Activated CD8-positive, alpha-beta T cell treated with anti-CD3 and anti-CD28 coated beads for 36 hours (primary cell): ENCODE measurements at regions not wholly inside any gene's neighbourhood (a gene's known extent, or its start where the extent isn't known, plus 50 kb on each side); places are given as distances from the start of the nearest gene placed in this dataset.

Source experiments
- ATAC-seq: fragments of 200-7000 bp; cut with Tn5 transposase; one replicate; pipeline ENCODE4 v1.10.0; 2021; ENCODE audit warnings: mild to moderate bottlenecking, moderate library complexity
- CTCF ChIA-PET: fragments of 350-600 bp; sonication (Branson Sonifier 250); formaldehyde crosslinking; loops from one replicate; lab custom pipeline; 2021; ENCODE audit warnings: antibody characterized with exemption; lab: Charles Lee
- POLR2A ChIA-PET: fragments of 350-600 bp; sonication (Branson Sonifier 250); formaldehyde crosslinking; loops from one replicate; lab custom pipeline; 2021; ENCODE audit warnings: antibody characterized with exemption; lab: Charles Lee
- DNase-seq: peaks from one replicate; pipeline ENCODE4 v3.0.0-alpha.2; 2020
- H3K27ac Mint-ChIP-seq: one replicate; pipeline ENCODE4 v1.8.0; 2021; ENCODE audit warnings: mild to moderate bottlenecking, mixed read lengths
- H3K27me3 Mint-ChIP-seq: one replicate; pipeline ENCODE4 v1.8.0; 2021; ENCODE audit warnings: mixed read lengths
- H3K36me3 Mint-ChIP-seq: one replicate; pipeline ENCODE4 v1.8.0; 2021; ENCODE audit warnings: low read depth, mixed read lengths
- H3K4me1 Mint-ChIP-seq: one replicate; pipeline ENCODE4 v1.8.0; 2021; ENCODE audit warnings: low read depth, mixed read lengths
- H3K4me3 Mint-ChIP-seq: one replicate; pipeline ENCODE4 v1.8.0; 2021; ENCODE audit warnings: mild to moderate bottlenecking, moderate library complexity, mixed read lengths
- H3K9me3 Mint-ChIP-seq: one replicate; pipeline ENCODE4 v1.8.0; 2021; ENCODE audit warnings: mixed read lengths
- intact Hi-C: fragments of 100-400 bp; cut with micrococcal nuclease; formaldehyde crosslinking; loops from one replicate; pipeline ENCODE4 v1.10.0; 2022
- TF ChIP-seq, protein P1 (sequence below): fragments of 200-600 bp; IDR thresholded peaks from one replicate; pipeline ENCODE4 v1.8.0; 2022; ENCODE audit warnings: antibody characterized with exemption, mild to moderate bottlenecking

DNA sequence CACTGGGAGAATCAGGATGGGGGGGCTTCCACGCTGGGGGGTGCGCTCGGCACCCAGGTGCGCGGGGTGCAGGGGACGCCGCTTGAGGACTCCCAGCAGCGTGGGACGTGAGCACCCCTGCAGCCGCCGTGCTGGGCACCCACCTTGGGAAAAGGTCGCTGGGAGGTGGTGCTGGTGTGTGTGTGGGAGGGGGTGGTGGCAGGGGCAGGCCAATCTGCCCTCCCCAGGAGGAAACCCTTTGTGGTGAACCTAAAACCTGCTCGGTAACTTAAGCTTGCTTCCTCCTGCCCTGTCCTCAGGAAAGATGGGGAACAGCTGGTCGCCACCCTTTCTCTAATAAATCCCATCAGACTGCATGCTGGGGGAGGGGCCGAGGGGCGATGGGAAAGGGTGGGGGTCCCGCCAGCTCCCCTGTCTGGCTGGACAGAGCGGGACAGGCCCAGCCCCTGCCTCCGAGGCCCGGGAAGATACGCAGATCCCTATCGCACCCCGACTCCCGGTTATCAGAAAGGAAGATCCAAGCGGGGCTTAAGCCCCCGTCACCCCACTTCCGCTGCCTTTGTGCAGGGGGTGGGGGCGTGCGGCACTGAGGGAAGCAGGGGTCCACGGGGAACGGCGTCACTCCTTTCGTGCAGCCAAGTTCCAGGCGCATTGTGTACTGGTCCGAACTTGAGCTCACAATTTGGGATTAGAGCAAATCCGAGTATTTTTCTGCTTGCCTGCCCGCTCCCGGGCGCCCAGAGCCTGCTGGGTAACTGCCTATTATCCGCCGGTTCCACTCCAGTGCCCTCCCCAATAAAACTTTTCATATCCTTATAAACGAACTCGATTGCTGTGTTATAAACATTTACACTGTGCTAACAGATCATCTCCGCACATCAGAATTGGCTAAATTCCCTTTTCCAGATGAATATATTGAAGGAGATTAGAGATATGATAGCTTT, 64.6 kb downstream of the UNCX start:
- CTCF ChIA-PET = no interaction called here

DNA sequence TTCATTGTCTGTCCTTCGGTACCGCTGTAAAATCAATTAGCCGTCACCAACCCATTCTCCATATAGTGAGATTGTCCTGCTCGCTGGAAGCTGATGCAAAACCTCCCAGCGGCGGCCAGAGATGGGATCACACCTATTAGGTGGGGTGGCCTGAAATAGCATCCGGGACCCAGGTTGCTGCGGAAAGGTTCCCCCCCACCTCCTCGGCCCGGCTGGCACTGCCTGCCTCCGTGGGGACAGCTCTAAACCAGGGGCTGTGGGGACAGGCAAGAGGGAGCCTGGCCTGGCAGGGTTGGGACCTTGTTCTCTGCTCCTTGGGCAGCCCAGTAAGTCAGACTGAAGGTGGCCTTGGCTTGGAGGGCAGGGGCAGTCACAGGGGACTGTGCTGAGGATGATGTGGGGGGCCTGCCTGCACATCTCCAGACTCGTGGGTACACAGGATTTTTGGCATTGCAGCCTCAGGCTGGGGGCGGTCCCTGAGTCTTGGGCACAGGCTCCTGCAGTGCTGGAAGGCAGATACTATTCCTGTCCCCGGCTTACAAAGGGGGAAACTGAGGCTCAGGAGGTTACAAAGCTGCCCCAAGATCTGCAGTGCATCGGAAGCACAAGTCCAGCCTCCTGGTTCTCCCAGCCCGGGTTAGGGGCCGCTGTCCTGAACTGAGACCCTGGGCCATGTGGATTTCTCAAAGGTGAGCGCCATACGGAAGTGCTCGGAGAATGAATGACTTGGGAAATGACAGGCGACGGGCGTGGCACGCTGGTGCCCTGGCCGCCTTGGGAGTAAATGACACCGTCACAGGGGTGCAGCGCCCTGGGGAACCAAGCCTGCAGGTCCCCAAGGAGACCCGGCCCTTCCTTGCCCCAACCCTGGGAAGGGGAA, 65.6 kb downstream of the UNCX start:
- Mint-ChIP-seq H3K27ac (no peak overlapping the region), H3K4me1 (no peaks in the 10 kb centered on the region), H3K9me3 (no peaks in the 10 kb centered on the region), H3K27me3 (no peaks in the 10 kb centered on the region), H3K36me3 (no peaks in the 10 kb centered on the region), H3K4me3 (no peak overlapping the region)
- TF ChIP-seq, protein P1, sequence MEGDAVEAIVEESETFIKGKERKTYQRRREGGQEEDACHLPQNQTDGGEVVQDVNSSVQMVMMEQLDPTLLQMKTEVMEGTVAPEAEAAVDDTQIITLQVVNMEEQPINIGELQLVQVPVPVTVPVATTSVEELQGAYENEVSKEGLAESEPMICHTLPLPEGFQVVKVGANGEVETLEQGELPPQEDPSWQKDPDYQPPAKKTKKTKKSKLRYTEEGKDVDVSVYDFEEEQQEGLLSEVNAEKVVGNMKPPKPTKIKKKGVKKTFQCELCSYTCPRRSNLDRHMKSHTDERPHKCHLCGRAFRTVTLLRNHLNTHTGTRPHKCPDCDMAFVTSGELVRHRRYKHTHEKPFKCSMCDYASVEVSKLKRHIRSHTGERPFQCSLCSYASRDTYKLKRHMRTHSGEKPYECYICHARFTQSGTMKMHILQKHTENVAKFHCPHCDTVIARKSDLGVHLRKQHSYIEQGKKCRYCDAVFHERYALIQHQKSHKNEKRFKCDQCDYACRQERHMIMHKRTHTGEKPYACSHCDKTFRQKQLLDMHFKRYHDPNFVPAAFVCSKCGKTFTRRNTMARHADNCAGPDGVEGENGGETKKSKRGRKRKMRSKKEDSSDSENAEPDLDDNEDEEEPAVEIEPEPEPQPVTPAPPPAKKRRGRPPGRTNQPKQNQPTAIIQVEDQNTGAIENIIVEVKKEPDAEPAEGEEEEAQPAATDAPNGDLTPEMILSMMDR = no peak
- POLR2A ChIA-PET = no interaction called here
- DNase-seq = no peak
- ATAC-seq = no peak
- CTCF ChIA-PET = no interaction called here
- intact Hi-C loops = no loop called here

More for the DNA sequence above, 64.6 kb downstream of the UNCX start:
- TF ChIP-seq, protein P1 = no peak
- Mint-ChIP-seq H3K27me3 (peaks cover 2% of the 10 kb centered on the region), H3K9me3 (no peaks in the 10 kb centered on the region), H3K27ac (no peak overlapping the region), H3K36me3 (no peaks in the 10 kb centered on the region), H3K4me3 (no peak overlapping the region), H3K4me1 (no peaks in the 10 kb centered on the region)
- intact Hi-C loops = no loop called here
- POLR2A ChIA-PET = no interaction called here
- DNase-seq = no peak
- no peak for ATAC-seq

DNA sequence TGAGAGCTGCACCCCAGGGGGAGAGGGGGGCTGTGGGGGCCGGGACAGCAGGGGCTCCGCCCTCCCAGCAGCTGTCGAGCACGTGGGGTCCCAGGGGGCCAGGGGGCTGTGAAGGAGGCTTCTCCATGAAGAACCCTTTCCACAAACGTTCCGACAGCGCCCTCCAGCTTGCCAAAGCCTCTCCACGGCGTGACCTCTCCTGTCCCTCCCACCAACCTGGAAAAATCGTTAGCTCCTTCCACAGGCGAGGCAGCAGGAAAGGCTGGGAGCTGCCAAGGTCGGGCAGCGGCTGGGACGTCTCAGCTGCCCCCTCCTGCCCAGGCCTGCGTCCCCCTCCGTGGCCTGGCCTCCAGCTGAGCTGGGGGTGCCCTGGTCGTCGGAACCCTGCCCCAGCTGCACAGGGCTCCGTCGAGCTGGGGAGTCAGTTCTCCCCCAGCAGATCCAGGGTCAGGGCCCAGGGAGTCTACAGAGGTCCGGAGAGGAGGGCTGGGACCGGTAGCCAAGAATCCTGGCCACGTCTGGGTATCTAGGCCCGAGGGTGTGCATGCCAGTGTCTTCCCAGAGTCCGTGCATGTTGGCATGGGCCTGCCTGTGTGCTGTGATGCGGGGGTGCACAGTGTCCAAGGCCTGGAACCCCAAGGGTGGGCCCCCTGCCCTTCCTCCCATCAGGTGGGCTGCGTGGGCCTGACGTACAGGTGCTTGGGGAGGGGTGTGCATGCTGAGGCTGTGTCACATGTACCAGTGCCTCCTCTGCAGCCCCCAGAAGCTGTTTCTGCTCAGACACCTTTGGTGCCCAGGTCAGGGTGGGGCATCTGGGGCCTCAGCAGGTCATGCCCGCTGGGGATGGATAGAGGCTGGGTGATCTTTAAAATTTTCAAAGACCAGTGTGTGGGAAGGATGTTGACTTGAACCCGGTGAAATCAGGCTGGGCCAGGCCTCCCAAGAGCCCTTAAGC, 66.5 kb downstream of the UNCX start:
- Mint-ChIP-seq H3K9me3 (no peaks in the 10 kb centered on the region), H3K36me3 (no peaks in the 10 kb centered on the region), H3K27ac (no peak overlapping the region), H3K27me3 (no peaks in the 10 kb centered on the region), H3K4me1 (no peaks in the 10 kb centered on the region), H3K4me3 (no peak overlapping the region)
- TF ChIP-seq, protein P1 = no peak
- POLR2A ChIA-PET = no interaction called here
- ATAC-seq (no peak), DNase-seq (no peak)
- CTCF ChIA-PET = interaction anchor here (1.1 kb wide), 1 partner anchor 8 kb away, joined by 3 read pairs; no protein-coding TSS in a partner anchor
- intact Hi-C loops = no loop called here

DNA sequence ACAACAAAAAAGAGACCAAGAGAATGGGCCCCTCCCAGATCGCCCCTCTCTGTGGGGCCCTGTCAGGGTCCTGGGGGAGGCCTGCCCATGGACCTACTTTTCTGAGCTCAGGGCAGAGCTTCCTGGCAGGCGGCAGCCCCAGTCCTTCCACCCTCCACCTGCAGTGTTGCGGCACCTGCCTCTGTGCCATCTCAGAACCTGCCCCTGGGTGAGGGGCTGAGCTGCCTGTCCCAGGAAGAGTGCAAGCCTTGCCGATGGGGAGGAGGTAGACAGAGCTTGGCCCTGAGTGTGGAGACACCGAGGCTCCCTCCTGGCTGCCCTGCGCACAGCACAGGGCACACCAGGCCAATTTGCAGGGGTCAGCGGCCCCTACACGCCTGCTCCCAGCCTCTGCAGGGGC, 67.5 kb downstream of the UNCX start:
- H3K36me3 Mint-ChIP-seq = no peaks in the 10 kb centered on the region
- no peak for ATAC-seq
- H3K27ac Mint-ChIP-seq = no peak overlapping the region
- no peaks in the 10 kb centered on the region for H3K4me1 Mint-ChIP-seq
- no peak overlapping the region for H3K4me3 Mint-ChIP-seq
- DNase-seq = no peak
- no peaks in the 10 kb centered on the region for H3K9me3 Mint-ChIP-seq
- intact Hi-C loops = no loop called here
- CTCF ChIA-PET = no interaction called here
- TF ChIP-seq, protein P1 = no peak
- POLR2A ChIA-PET = no interaction called here
- no peaks in the 10 kb centered on the region for H3K27me3 Mint-ChIP-seq
